Omental fat pad (tissue), 3 donors: ENCODE measurements at regions not wholly inside any gene's neighbourhood (a gene's known extent, or its start where the extent isn't known, plus 50 kb on each side); places are given as distances from the start of the nearest gene placed in this dataset.
A peak's percentile ranks its signal among the peaks of the same experiment; 100 is the strongest.

Experiments used
- ATAC-seq: fragments of 150-250 bp; one replicate; pipeline ENCODE4 v1.9.1; 2016; ENCODE audit warnings: mild to moderate bottlenecking, moderate library complexity; ENCODE audit not compliant: low FRiP score
- DNase-seq: peaks from one replicate; pipeline ENCODE4 v3.0.0-alpha.2; 2019; ENCODE audit warnings: low spot score
- TF ChIP-seq, protein P1 (sequence below), 3 donors: fragments of 450-650 bp; IDR thresholded peaks; one replicate each; pipeline ENCODE4 v1.5.1; 2016 to 2017; ENCODE audit warnings: antibody characterized with exemption in 3 of 3, mild to moderate bottlenecking in 3 of 3, moderate library complexity in 2 of 3

DNA sequence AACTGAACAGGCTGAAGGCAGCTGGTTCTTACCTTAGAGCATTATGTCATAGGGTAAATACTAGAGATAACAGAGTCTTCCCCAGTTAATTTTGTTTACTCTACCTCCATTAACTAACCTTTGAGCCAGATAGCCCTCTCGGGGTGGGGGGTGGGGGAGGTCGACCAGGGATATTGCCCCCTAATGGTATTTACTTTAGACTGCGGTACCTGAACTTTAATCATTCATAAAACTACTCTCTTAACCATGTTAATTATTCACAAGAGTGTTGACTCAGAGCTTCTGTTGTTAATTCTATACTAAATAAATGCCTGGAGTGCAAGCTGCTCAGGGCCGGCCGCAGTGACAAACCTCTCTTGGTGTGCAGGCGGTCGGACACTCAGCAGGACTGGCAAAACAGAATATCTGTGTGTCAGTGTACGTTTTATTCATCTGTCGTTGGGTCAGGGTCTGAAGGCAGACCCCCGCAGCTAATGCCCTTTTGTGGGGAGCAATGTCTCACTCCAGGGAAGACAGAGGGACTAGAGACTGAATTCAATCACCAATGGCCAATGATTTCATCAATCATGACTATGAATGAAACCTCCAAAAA, 152.4 kb upstream of the COL21A1 start:
- TF ChIP-seq, protein P1, sequence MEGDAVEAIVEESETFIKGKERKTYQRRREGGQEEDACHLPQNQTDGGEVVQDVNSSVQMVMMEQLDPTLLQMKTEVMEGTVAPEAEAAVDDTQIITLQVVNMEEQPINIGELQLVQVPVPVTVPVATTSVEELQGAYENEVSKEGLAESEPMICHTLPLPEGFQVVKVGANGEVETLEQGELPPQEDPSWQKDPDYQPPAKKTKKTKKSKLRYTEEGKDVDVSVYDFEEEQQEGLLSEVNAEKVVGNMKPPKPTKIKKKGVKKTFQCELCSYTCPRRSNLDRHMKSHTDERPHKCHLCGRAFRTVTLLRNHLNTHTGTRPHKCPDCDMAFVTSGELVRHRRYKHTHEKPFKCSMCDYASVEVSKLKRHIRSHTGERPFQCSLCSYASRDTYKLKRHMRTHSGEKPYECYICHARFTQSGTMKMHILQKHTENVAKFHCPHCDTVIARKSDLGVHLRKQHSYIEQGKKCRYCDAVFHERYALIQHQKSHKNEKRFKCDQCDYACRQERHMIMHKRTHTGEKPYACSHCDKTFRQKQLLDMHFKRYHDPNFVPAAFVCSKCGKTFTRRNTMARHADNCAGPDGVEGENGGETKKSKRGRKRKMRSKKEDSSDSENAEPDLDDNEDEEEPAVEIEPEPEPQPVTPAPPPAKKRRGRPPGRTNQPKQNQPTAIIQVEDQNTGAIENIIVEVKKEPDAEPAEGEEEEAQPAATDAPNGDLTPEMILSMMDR (IDR thresholded peaks at IDR 0.05), result no peak
- no peak for ATAC-seq
- DNase-seq, result no peak

DNA sequence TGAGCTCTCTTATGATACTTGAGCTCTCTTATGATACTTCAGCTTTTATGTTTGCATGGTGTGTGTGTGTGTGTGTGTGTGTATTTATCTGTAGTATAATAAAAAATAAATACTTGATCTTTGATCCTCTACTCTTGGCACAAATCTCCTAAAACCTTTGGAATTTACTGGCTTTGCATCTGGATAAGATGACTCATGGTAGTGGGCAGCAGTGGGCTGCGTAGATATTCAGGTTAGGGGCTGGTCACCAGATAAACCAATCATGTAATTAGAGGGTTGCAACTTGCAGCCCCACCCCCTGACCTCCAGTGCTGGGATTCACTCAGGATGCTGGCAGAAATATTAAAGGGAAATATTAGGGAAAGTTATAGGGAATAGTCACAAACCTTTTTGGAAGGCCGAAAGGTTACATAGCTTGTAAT, 151.9 kb upstream of the COL21A1 start:
- ATAC-seq (peak; percentile 62), DNase-seq (no peak)
- TF ChIP-seq, protein P1 (IDR thresholded peaks at IDR 0.05), result no peak

DNA sequence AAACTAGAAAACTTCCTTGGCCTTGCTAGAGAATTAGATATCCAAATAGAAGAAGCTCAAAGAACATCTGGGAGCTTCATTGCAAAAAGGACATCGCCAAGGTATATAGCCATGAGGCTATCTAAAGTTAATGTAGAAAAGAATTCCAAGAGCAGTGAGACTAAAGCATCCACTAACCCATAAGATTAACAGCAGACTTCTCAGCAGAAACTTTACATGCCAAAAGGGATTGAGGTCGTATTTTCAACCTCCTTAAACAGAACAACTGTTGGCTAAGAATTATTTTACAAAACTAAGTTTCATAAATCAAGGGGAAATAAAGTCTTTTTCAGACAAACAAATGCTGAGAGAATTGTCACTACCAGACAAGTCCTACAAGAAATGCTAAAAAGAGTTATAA, 149.1 kb upstream of the COL21A1 start:
- ATAC-seq, result no peak
- DNase-seq, result no peak
- TF ChIP-seq, protein P1 (IDR thresholded peaks at IDR 0.05), result no peak

DNA sequence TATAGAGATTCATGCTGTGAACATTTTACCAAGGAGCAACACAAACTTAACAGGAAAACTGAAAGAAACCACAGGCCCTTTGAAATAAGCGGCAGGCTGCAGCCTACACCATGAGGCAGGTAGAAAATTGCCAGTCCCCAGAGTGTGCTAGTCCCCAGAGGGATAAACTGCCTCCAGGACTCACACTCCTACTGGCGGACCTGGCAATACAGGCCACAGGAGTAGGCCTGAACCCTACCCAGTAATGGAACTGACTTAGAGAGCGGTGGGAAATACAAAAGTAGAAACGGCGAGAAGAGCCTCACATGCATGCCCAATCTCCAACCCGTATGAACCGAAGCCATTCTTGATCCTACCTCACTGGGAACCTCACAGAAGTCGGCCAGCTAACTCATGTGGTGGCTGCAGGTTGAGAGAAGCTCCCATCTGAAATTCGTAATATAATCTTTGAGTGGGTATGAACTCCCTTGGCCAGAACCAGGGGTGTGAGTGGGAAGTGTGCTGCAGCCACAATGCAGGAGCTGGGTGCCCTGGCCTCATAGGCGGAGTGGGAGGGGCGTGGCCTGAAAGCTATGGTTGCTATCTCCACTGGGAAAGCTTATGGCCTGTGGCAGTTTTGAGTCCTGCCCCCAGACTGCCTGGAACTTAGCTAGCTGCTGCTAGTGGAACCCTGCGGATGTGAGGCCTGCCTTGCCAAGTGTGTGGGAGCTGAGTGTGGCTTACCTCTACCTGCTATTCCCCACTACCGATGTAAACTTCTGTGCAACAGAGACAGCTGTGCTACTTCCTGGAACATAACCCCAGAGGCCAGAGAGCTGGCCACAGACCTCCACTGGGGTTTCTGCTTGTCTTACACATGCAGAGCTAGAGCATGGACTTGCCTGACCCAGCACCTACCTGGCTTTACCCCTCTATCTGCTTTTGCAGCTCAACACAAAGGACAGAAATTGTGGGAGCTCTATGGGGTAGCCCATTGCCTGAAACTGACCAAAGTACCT, 146.5 kb upstream of the COL21A1 start:
- TF ChIP-seq, protein P1 (IDR thresholded peaks at IDR 0.05), result no peak
- DNase-seq (no peak), ATAC-seq (no peak)

DNA sequence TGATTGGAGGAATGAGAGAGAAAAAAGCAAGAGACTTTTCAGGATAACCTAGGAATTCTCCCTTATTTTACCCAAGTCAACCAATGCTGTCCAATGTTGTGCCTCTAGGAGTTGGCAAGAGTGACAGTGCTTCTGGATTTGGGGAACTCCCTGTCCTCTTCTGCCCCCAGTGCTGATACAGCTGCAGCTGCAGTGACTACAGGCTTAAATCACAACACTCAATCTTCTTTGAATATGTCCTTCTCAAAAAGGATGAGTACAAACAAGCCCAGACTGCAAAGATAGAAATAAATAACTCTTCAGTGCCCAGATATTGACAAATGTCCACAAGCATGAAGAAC, 141.0 kb upstream of the COL21A1 start:
- ATAC-seq, result no peak
- TF ChIP-seq, protein P1 (IDR thresholded peaks at IDR 0.05), result no peak
- no peak for DNase-seq

DNA sequence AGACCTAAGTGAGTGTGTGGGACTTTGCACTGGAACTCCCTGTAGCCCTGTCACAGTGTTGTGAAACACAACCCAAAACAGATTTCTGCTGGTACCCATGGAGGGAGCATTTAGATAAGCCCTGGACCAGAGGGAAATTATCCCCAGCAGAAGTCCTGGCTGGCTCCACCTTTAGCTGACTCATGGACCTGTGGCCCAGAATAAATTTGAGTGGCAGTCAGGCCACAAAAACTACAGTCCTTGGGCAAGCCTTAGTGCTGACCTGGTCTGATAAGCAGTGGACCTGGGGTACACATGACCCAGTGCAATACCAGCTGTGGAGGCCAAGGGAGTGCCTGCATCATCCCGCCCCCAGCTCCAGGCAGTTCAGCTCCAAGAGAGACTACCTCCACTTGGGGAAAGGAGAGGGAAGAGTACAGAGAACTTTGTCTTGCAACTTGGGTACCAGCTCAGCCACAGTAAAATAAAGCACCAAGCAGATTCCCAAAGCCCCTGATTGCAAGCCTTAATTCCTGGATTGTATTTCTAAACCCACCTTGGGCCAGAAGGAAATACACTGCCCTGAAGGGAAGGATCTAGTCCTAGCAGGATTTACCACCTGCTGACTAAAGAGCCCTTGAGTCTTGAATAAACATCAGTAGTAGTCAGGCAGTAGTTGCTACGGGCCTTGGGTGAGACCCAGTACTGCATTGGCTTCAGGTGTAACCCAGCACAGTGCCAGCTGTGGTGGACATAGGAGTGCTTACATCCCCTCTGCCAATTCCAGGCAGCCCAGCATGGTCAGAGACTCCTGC, 140.4 kb upstream of the COL21A1 start:
- no peak for DNase-seq
- TF ChIP-seq, protein P1 (IDR thresholded peaks at IDR 0.05), result no peak
- no peak for ATAC-seq
